ENCODE measurements at regions not wholly inside any gene's neighbourhood (a gene's known extent, or its start where the extent isn't known, plus 50 kb on each side); places are given as distances from the start of the nearest gene placed in this dataset.

- TF ChIP-seq EZH2 (IDR thresholded peaks at IDR 0.05; ENCODE audit: borderline replicate concordance, insufficient read depth, low read length, poor library complexity, severe bottlenecking), result no peak
- TF ChIP-seq CTCF (IDR thresholded peaks at IDR 0.05; ENCODE audit: poor library complexity, severe bottlenecking), result no peak
- TF ChIP-seq EP300 (conservative IDR thresholded peaks at IDR 0.05; ENCODE audit: poor library complexity, severe bottlenecking), result no peak
Measured at GRCh38 chr2:45236268-45236667, 227.0 kb upstream of the SIX2 start.
